ENCODE measurements at regions not wholly inside any gene's neighbourhood (a gene's known extent, or its start where the extent isn't known, plus 50 kb on each side); places are given as distances from the start of the nearest gene placed in this dataset.

DNA sequence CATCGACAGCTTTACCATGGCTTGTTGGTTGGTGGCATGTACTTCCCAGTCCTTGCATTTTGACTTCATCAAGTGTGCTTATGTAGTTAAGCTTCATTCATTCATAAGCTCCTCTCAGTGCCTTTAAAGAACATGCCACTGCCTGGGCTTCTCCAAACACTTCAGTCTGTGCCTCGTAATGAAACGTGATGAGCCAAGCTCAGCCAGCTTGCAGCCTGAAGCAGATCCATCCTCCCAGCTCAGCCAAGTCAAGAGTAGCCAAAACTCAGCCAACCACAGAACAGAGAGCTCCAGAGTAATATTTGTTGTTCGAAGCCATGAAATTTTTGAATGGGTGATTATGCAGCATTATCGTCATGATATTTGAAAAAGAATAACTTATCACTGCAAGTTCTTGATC lies 989.7 kb downstream of the EFNB2 start:
- TF ChIP-seq, protein P1, sequence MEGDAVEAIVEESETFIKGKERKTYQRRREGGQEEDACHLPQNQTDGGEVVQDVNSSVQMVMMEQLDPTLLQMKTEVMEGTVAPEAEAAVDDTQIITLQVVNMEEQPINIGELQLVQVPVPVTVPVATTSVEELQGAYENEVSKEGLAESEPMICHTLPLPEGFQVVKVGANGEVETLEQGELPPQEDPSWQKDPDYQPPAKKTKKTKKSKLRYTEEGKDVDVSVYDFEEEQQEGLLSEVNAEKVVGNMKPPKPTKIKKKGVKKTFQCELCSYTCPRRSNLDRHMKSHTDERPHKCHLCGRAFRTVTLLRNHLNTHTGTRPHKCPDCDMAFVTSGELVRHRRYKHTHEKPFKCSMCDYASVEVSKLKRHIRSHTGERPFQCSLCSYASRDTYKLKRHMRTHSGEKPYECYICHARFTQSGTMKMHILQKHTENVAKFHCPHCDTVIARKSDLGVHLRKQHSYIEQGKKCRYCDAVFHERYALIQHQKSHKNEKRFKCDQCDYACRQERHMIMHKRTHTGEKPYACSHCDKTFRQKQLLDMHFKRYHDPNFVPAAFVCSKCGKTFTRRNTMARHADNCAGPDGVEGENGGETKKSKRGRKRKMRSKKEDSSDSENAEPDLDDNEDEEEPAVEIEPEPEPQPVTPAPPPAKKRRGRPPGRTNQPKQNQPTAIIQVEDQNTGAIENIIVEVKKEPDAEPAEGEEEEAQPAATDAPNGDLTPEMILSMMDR (conservative IDR thresholded peaks at IDR 0.05 in 1 of 2, IDR thresholded peaks at IDR 0.05 in 1 of 2; ENCODE audit: low read depth in 1 of 2, low read length in 2 of 2), result no peak
- no peak for TF ChIP-seq EZH2 (IDR thresholded peaks at IDR 0.05; ENCODE audit: low read length, missing control alignments)
